HG02678 (cell line): ENCODE measurements at regions not wholly inside any gene's neighbourhood (a gene's known extent, or its start where the extent isn't known, plus 50 kb on each side); places are given as distances from the start of the nearest gene placed in this dataset.
A peak's percentile ranks its signal among the peaks of the same experiment; 100 is the strongest.
"Not testable (repeated sequence)": the region's sequence is repeated elsewhere in the genome, so short reads cannot be mapped to it uniquely, and the experiment has no call there.

ENCODE experiments used
- ATAC-seq: cut with Tn5 transposase; IDR thresholded peaks from one replicate; pipeline ENCODE4 v1.9.1; 2021; ENCODE audit warnings: mild to moderate bottlenecking, moderate library complexity; ENCODE audit not compliant: unreplicated experiment

DNA sequence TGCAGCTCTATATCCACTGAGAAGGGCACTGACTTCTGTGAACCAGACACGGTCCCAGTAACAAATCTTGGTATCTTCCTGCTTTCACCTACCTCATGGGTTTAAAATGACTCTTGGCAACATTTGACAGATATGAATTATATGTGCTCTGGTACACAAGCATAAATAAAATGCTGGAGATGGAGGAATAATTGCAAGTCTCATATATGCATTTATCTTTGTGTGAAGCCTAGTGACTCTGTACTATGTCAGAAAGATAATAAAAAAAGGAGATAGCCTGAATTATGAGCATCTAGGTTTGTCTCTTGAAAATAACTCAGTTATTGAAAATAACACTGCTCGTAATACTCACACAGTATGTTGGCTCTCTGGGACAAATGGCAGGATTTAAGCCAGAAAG lies 167.1 kb upstream of the CRBN start:
- ATAC-seq: no peak

GRCh38 chr3:3342141-3342540 lies 162.7 kb upstream of the CRBN start:
- ATAC-seq: no peak

GRCh38 chr3:3340965-3341895 lies 161.7 kb upstream of the CRBN start:
- no peak for ATAC-seq

DNA sequence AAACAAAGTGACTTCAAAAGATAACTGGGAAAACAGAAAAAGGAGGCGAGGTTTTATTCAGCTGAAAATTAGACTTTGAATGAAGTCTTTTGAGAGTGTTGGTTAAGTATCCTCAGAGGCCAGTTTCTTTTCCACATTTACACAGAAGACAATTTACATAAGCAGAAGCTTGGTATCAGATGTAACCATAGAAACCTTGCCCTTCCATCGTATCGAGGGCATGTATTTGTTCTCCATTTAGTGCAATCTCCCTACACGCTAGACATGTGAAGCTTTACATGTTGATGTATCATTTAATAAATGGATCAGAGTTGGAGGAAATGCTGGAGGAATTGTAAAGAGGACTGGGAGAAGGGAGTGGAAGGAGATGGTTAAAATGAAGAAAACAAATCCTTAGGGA lies 161.0 kb upstream of the CRBN start:
- ATAC-seq: no peak

DNA sequence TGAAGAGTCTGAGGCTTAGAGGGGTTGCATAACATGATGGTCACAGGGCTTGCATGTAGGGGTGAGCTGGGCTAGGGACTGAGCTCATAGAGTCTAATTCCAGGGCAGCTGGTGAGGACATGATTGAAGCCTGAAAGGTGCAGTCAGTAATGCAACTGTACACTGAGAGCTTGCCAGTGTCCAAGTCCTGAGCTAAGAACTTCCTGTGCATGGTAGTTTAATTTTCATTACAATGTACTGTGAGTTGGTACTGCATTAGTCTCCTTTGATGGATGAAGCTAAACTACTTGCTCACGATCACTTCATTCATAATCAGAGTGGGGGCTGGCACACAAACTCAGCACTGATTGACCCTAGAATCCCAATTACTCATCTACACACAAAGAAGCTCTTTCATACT lies 156.4 kb upstream of the CRBN start:
- ATAC-seq: no peak

DNA sequence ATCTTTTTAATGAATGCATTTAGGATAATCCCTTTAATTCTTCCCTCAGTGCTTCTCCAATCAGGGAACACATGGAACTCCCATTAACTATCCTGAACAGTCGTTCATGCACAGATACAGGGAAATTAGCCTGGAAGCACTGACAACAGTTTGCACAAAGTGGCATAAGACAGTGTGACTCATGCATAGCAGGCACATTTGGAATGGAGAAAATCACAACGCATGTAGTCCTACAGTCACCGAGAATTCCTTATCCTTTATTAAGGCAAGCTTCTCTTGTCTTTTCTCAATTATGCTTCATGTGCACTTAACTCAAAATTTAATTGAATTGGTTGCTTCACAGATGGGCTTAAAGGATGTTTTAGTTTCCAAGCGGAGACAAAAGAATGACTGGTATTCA lies 155.0 kb upstream of the CRBN start:
- no peak for ATAC-seq

GRCh38 chr3:3333571-3333970 lies 154.1 kb upstream of the CRBN start:
- ATAC-seq: no peak

- ATAC-seq: no peak
Measured at GRCh38 chr3:3316521-3316920, 137.0 kb upstream of the CRBN start.

GRCh38 chr3:3315846-3316245 lies 136.4 kb upstream of the CRBN start:
- no peak for ATAC-seq

DNA sequence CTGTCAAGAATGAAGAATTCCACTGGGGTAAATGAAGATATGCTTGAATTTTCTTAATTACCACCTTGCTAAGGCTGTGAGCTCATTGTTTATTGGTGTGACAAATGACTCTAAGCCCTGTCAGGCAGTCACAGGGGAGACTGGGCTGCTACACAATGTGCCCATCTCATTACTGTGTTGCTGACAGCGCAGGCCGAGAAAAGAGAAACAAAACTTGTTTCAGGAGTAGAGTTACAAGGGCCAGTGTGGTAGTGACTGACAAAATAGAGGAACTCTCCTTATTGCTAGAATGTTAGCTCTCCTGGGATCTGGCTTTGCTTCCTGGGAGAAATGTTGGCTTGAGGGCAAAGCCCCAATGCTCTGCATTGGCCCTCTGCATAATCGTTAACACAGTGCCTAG lies 130.4 kb upstream of the CRBN start:
- ATAC-seq: no peak

DNA sequence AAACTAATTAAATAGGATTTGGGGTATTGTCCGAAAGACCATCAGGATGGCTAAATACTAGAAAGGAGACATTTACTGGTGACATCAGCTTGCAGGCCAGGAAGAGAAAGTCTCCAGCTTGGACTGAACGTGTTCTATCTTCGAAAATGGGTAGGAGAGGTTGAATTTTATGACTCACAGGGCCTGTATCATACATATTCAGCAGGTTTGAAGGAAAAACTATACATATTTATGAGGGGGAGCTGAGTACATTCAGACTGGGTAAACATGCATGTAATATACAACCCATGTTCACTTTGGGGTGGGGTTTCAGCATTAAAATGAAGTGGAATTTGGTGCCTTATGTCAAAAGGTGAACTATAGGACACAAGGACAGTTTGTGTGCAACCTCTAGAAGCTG lies 129.3 kb upstream of the CRBN start:
- no peak for ATAC-seq

GRCh38 chr3:3307491-3307890 lies 128.0 kb upstream of the CRBN start:
- no peak for ATAC-seq

GRCh38 chr3:3305841-3306240 lies 126.3 kb upstream of the CRBN start:
- no peak for ATAC-seq

- ATAC-seq: no peak
Measured at GRCh38 chr3:3305084-3305483, 125.6 kb upstream of the CRBN start.

- ATAC-seq: no peak
Measured at GRCh38 chr3:3303636-3304035, 124.1 kb upstream of the CRBN start.

DNA sequence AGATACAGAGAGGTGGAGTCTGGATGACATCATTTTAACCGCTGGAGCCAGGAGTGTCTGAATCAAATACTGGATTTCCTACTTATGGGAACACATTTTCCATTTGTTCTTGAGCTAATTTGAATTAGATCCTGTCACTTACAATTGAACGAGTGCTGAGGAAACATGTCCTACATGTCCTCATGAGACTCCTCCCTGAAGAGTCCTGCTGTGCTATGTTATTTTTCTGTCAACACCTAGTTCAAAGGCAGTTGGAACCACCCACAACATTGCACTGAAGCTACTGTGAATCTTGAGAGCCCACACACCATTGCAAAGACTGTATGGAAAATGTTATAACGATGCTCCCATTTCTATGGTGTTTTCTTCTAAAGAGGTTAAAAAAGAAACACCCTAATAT lies 123.5 kb upstream of the CRBN start:
- ATAC-seq: no peak

GRCh38 chr3:3301476-3301875 lies 122.0 kb upstream of the CRBN start:
- no peak for ATAC-seq

- no peak for ATAC-seq
Measured at GRCh38 chr3:3296979-3297381, 117.5 kb upstream of the CRBN start.

GRCh38 chr3:3295586-3295985 lies 116.1 kb upstream of the CRBN start:
- no peak for ATAC-seq

GRCh38 chr3:3291756-3292283 lies 112.3 kb upstream of the CRBN start:
- ATAC-seq: not testable (repeated sequence)

GRCh38 chr3:3288255-3288654 lies 108.8 kb upstream of the CRBN start:
- ATAC-seq: no peak

- no peak for ATAC-seq
Measured at GRCh38 chr3:3286014-3286413, 106.5 kb upstream of the CRBN start.

DNA sequence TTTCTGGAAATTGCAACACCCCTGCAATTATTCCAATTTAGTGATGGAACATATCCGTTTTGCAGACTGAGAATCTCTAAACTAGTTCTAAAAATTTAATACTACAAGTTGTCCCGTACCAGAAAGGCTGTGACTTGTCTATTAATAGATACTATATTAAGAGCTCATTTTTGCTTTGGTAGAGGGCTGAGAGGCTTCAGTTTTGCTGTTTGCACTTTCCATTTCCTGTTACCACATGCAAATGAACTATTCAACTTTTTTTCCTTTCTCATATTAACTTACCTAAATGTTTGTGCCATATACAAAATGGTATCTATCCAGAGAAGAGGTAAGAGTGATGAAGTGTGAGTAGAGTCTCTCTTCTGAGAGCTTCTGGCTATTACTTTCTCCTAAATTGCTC lies 101.5 kb upstream of the CRBN start:
- ATAC-seq: peak; percentile 44
